PC-9 (cell line): ENCODE measurements at regions not wholly inside any gene's neighbourhood (a gene's known extent, or its start where the extent isn't known, plus 50 kb on each side); places are given as distances from the start of the nearest gene placed in this dataset.

Experiments used
- BruUV-seq: library from RNA; stranded (reverse); fragments of 400-500 nt; replicated peaks from 2 replicates; lab custom pipeline; 2021; lab: Mats Ljungman, UMichigan
- CTCF ChIA-PET: fragments of 300-600 bp; sonication (Branson Sonifier 250); formaldehyde crosslinking; loops from one replicate; lab custom pipeline; 2022; ENCODE audit warnings: antibody characterized with exemption; lab: Charles Lee
- POLR2A ChIA-PET: fragments of 300-600 bp; sonication (Branson Sonifier 250); formaldehyde crosslinking; loops from one replicate; lab custom pipeline; 2022; ENCODE audit warnings: antibody characterized with exemption; ENCODE audit not compliant: unreplicated experiment; lab: Charles Lee
- DNase-seq, 2 experiments: peaks; one replicate each; pipeline versions ENCODE4 v3.0.0 to v3.0.0-alpha.2; 2015 to 2022; ENCODE audit warnings: mixed read lengths in 1 of 2
- H2AFZ ChIP-seq: fragments of 200-600 bp; sonication (generic); 2 replicates; pipeline ENCODE4 v1.8.1; 2017; ENCODE audit warnings: antibody characterized with exemption
- H3F3A ChIP-seq: fragments of 200-600 bp; sonication (generic); 2 replicates; pipeline ENCODE4 v1.8.1; 2017; ENCODE audit warnings: antibody characterized with exemption, mild to moderate bottlenecking, low read depth; ENCODE audit not compliant: insufficient read depth
- H3K27ac ChIP-seq: fragments of 200-600 bp; sonication (generic); 2 replicates; pipeline ENCODE4 v1.6.1; 2016; ENCODE audit warnings: mixed run types
- H3K27me3 ChIP-seq: fragments of 200-600 bp; sonication (generic); 2 replicates; pipeline ENCODE4 v1.6.1; 2016; ENCODE audit warnings: low read depth, mixed run types; ENCODE audit not compliant: insufficient read depth
- H3K36me3 ChIP-seq: fragments of 200-600 bp; sonication (generic); 2 replicates; pipeline ENCODE4 v1.6.1; 2016; ENCODE audit warnings: low read depth, mixed run types
- H3K4me1 ChIP-seq: fragments of 200-600 bp; sonication (generic); replicated peaks from 2 replicates; pipeline ENCODE4 v1.6.1; 2016; ENCODE audit warnings: mixed run types; ENCODE audit not compliant: insufficient read depth
- H3K4me2 ChIP-seq: fragments of 200-600 bp; sonication (generic); 2 replicates; pipeline ENCODE4 v1.6.1; 2017; ENCODE audit warnings: mixed run types
- H3K4me3 ChIP-seq: fragments of 200-600 bp; sonication (generic); 2 replicates; pipeline ENCODE4 v1.6.1; 2016; ENCODE audit warnings: mixed run types
- H3K79me2 ChIP-seq: fragments of 200-600 bp; sonication (generic); 2 replicates; pipeline ENCODE4 v1.6.1; 2017; ENCODE audit warnings: low read depth, mixed run types
- H3K9me2 ChIP-seq: fragments of 200-600 bp; sonication (generic); 2 replicates; pipeline ENCODE4 v1.8.1; 2017; ENCODE audit warnings: mild to moderate bottlenecking; ENCODE audit not compliant: insufficient read depth
- H3K9me3 ChIP-seq: fragments of 200-600 bp; sonication (generic); 2 replicates; pipeline ENCODE4 v1.8.1; 2016; ENCODE audit warnings: low read depth; ENCODE audit not compliant: insufficient read depth
- H4K20me1 ChIP-seq: fragments of 200-600 bp; sonication (generic); 2 replicates; pipeline ENCODE4 v1.8.1; 2017; ENCODE audit not compliant: insufficient read depth
- CTCF ChIP-seq: fragments of 200-600 bp; sonication (generic); conservative IDR thresholded peaks from 2 replicates; pipeline ENCODE4 v1.6.1; 2017; ENCODE audit warnings: mixed run types, antibody characterized with exemption, mild to moderate bottlenecking, moderate library complexity
- EZH2 ChIP-seq: fragments of 200-600 bp; sonication (generic); IDR thresholded peaks from 2 replicates; pipeline ENCODE4 v1.8.0; 2017; ENCODE audit warnings: antibody characterized with exemption, low read depth
- intact Hi-C: fragments of 100-400 bp; cut with micrococcal nuclease; formaldehyde crosslinking; loops from one replicate; pipeline ENCODE4 v1.10.0; 2022; ENCODE audit not compliant: unreplicated experiment

- Histone ChIP-seq H3K79me2 (no peaks in the 10 kb centered on the region), H3K36me3 (no peaks in the 10 kb centered on the region), H3K9me2 (no peaks in the 10 kb centered on the region), H2AFZ (no peak overlapping the region), H4K20me1 (no peaks in the 10 kb centered on the region; the same call in 1 of the 2 replicates), H3K27me3 (peaks cover 75% of the 10 kb centered on the region), H3K9me3 (peaks cover 6% of the 10 kb centered on the region; the same call in 1 of the 2 replicates), H3K4me2 (no peak overlapping the region), H3K4me3 (no peak overlapping the region), H3F3A (no peaks in the 10 kb centered on the region), H3K4me1 (no peaks in the 10 kb centered on the region), H3K27ac (no peak overlapping the region)
- TF ChIP-seq EZH2: no peak
- no peak for TF ChIP-seq CTCF
- ChIA-PET POLR2A (interaction anchor here (0.6 kb wide), 1 partner anchor 9 kb away, joined by 3 read pairs; no protein-coding TSS in a partner anchor), CTCF (no interaction called here)
- no peak for DNase-seq
- BruUV-seq: no TSS peak
- intact Hi-C loops: no loop called here
These were observed 103.7 kb upstream of the ATP2B2 start for GRCh38 chr3:10609134-10609533.

GRCh38 chr3:10614168-10614567, 108.8 kb upstream of the ATP2B2 start:
- H3K27ac ChIP-seq: no peak overlapping the region
- H4K20me1 ChIP-seq: no peaks in the 10 kb centered on the region; the same call in 1 of the 2 replicates
- intact Hi-C loops: no loop called here
- H2AFZ ChIP-seq: no peak overlapping the region
- CTCF ChIA-PET: no interaction called here
- H3K36me3 ChIP-seq: no peaks in the 10 kb centered on the region
- POLR2A ChIA-PET: no interaction called here
- no TSS peak for BruUV-seq
- no peaks in the 10 kb centered on the region for H3K79me2 ChIP-seq
- no peaks in the 10 kb centered on the region for H3F3A ChIP-seq
- no peaks in the 10 kb centered on the region for H3K4me1 ChIP-seq
- H3K4me2 ChIP-seq: no peak overlapping the region
- H3K9me2 ChIP-seq: no peaks in the 10 kb centered on the region
- TF ChIP-seq CTCF (no peak), EZH2 (no peak)
- no peak for DNase-seq
- peaks cover 63% of the 10 kb centered on the region for H3K27me3 ChIP-seq
- H3K4me3 ChIP-seq: no peak overlapping the region
- H3K9me3 ChIP-seq: peaks cover 6% of the 10 kb centered on the region; the same call in 1 of the 2 replicates

GRCh38 chr3:10615715-10616114, 110.3 kb upstream of the ATP2B2 start:
- Histone ChIP-seq H3K4me1 (no peaks in the 10 kb centered on the region), H3F3A (no peaks in the 10 kb centered on the region), H3K9me2 (no peaks in the 10 kb centered on the region), H3K36me3 (no peaks in the 10 kb centered on the region), H3K79me2 (no peaks in the 10 kb centered on the region), H3K27ac (no peak overlapping the region), H3K27me3 (peaks cover 66% of the 10 kb centered on the region), H4K20me1 (no peaks in the 10 kb centered on the region; the same call in 1 of the 2 replicates), H3K4me3 (no peak overlapping the region), H2AFZ (no peak overlapping the region), H3K9me3 (peaks cover 6% of the 10 kb centered on the region; the same call in 1 of the 2 replicates), H3K4me2 (no peak overlapping the region)
- no peak for DNase-seq
- intact Hi-C loops: no loop called here
- BruUV-seq: no TSS peak
- CTCF ChIA-PET: no interaction called here
- no peak for TF ChIP-seq EZH2
- no peak for TF ChIP-seq CTCF
- POLR2A ChIA-PET: no interaction called here
